ACHN (cell line): ENCODE measurements at regions not wholly inside any gene's neighbourhood (a gene's known extent, or its start where the extent isn't known, plus 50 kb on each side); places are given as distances from the start of the nearest gene placed in this dataset.

ENCODE experiments used
- DNase-seq: peaks from one replicate; pipeline ENCODE4 v3.0.0-alpha.2; 2015
- in situ Hi-C: cut with HindIII; loops from 2 replicates; pipeline ENCODE4 v1.10.0; 2017; ENCODE audit warnings: low sequenced_read_pairs, low pct_ligation_motif_present, low pct_unique_long_range_greater_than_20kb

DNA sequence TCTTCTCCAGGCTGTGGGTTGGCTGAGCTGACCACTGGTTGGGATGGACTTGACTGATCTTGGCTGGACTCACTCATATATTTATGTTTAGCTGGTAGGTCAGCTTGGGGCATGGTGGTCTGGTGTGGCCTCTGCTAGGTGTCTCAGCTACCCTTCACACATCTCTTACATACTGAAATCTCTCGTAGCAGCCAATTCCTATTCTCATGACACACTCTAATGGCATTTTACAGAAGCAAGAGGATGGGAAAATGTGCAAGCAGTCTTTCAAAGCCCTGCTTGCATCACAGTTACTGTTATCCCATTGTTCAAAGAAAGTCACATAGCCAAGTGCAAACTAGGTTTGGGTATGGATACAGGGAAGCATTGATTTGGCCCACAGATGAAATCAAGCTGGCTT, 55.5 kb upstream of the PCDH18 start:
- no peak for DNase-seq
- in situ Hi-C loops = no loop called here

DNA sequence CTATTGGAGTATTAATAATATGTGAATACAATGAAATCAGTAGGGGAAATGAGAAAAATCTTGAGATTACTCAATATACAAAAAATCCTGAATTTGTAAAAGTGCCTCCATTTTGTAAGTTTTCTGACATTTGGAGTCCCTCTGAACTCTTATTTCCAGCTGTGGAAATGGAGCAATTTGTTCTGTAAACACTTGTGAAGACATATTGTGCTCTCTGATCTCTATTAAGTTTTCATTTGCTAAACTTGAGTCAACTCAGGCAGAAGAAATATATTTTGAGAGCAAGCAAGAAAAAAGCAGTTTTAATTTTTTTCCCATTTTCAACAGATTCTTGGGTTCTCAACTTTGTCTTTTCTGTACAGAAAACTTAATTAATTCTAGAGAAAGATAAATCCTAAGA, 51.4 kb upstream of the PCDH18 start:
- in situ Hi-C loops = no loop called here
- no peak for DNase-seq
